ENCODE measurements at regions not wholly inside any gene's neighbourhood (a gene's known extent, or its start where the extent isn't known, plus 50 kb on each side); places are given as distances from the start of the nearest gene placed in this dataset.

- TF ChIP-seq MAX (IDR thresholded peaks at IDR 0.05; ENCODE audit: low read depth, low read length) (no peak), CTCF (IDR thresholded peaks at IDR 0.05; ENCODE audit: low read depth, low read length) (no peak)
Measured at GRCh38 chr5:77864997-77865396, 88.9 kb upstream of the TBCA start.

Measured in NB4 (cell line).